SK-N-SH treated with all-trans-retinoic acid at 6 μM for 48 hours (cell line): ENCODE measurements at regions not wholly inside any gene's neighbourhood (a gene's known extent, or its start where the extent isn't known, plus 50 kb on each side); places are given as distances from the start of the nearest gene placed in this dataset.

ENCODE experiments used
- BACH2 ChIP-seq: fragments of 250-450 bp; sonication (Bioruptor Pico); IDR thresholded peaks from 2 replicates; pipeline ENCODE4 v1.9.0; 2021; ENCODE audit warnings: mild to moderate bottlenecking, borderline replicate concordance
- TF ChIP-seq, protein P1 (sequence below): fragments of 250-450 bp; sonication (Bioruptor Pico); IDR thresholded peaks from 2 replicates; pipeline ENCODE4 v1.8.0; 2020; ENCODE audit warnings: mild to moderate bottlenecking, moderate library complexity, borderline replicate concordance

DNA sequence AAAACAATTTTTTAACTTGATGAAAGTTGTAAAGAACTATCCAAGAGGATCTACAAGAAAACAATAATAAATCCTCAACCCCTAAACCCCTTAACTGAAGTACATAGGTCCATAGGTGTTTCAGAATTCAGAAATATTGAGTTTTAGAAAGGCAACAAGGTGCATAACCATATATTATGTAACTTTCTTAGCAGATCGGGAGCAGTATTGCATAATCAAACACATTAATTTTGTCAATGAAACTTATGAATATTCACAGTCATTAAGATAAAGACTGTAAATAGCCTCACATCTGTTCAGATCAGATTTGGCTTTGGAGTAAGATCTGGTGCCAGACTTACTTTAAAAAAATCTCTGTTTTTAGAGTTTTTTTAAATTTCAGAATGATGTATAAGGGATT lies 647.1 kb upstream of the FLRT2 start:
- TF ChIP-seq, protein P1, sequence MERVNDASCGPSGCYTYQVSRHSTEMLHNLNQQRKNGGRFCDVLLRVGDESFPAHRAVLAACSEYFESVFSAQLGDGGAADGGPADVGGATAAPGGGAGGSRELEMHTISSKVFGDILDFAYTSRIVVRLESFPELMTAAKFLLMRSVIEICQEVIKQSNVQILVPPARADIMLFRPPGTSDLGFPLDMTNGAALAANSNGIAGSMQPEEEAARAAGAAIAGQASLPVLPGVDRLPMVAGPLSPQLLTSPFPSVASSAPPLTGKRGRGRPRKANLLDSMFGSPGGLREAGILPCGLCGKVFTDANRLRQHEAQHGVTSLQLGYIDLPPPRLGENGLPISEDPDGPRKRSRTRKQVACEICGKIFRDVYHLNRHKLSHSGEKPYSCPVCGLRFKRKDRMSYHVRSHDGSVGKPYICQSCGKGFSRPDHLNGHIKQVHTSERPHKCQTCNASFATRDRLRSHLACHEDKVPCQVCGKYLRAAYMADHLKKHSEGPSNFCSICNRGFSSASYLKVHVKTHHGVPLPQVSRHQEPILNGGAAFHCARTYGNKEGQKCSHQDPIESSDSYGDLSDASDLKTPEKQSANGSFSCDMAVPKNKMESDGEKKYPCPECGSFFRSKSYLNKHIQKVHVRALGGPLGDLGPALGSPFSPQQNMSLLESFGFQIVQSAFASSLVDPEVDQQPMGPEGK = no peak
- TF ChIP-seq BACH2 (CRISPR knock-in tag) = no peak
